GM19351 (cell line): ENCODE measurements at regions not wholly inside any gene's neighbourhood (a gene's known extent, or its start where the extent isn't known, plus 50 kb on each side); places are given as distances from the start of the nearest gene placed in this dataset.

Experiments used
- ATAC-seq: cut with Tn5 transposase; IDR thresholded peaks from one replicate; pipeline ENCODE4 v1.9.1; 2021; ENCODE audit warnings: mild to moderate bottlenecking, moderate library complexity; ENCODE audit not compliant: unreplicated experiment

DNA sequence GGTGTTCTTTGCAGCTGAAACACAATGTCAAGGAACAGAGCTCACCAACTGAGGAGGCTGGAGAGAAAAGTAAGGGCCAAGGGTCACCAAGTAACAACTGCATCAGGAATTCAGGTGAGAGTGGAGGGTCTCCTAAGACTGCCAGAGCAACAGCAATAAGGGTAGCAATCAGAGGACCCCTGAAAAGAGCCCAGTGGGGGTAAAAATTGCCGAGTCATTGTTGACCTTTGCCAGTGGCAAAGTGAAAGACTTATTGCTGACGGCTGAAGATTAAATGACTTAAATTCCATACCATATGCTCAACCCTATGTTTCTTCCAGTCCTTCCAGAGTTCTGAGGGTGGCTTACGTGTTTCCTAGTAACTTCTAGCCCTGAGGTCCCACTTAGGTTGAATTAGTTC, 51.9 kb upstream of the ARHGAP42 start:
- no peak for ATAC-seq

DNA sequence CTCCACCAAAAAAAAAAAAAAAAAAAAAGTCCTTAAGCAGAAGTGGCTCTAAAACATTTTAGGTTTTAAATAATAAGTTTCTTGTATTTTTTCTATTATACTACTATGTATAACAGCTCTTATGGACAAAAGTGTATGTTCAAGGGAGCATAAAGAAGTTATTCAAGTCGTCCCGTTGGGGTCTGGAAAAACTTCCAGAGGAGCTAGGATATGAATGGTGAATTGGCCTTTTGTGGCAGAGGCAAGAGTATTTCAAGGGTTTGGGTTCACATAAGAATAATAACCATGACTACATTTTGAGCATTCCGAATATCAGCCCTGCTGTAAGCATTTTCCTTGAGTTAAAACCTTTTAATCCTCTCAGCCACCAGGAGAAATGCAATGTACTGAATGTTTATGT, 50.6 kb upstream of the ARHGAP42 start:
- no peak for ATAC-seq
